Stimulated activated CD8-positive, alpha-beta memory T cell treated with anti-CD3 and anti-CD28 coated beads, Interleukin-7, amount 100 ng/mL, for 24 hours (primary cell): ENCODE measurements at regions not wholly inside any gene's neighbourhood (a gene's known extent, or its start where the extent isn't known, plus 50 kb on each side); places are given as distances from the start of the nearest gene placed in this dataset.
"Not testable (repeated sequence)": the region's sequence is repeated elsewhere in the genome, so short reads cannot be mapped to it uniquely, and the experiment has no call there.

Experiments
- DNase-seq: peaks from one replicate; pipeline ENCODE4 v3.0.0-alpha.2; 2020; ENCODE audit warnings: low read depth

DNA sequence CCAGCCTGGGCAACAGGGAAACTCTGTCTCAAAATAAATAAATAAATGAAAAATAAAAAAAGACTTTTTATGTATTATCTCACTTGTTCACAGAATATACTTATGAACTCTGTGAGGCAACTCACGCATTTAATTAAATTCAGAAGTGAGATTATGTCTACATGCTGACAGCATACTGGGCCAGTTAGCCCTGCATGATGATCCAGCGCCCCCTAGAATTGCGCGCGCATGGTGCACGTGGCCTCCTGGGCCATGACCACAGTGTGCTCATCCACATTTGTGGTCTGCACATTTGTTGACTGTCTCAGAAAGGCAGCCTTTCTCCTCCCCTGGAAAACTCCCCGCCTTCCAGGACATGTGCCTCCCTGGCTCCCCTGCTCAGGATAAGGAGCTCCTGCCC lies 64.8 kb upstream of the METTL9 start:
- DNase-seq, result not testable (repeated sequence)

- not testable (repeated sequence) for DNase-seq
These were observed 64.2 kb upstream of the METTL9 start for GRCh38 chr16:21535201-21535600.

GRCh38 chr16:21536740-21537139 lies 62.6 kb upstream of the METTL9 start:
- DNase-seq, result not testable (repeated sequence)

GRCh38 chr16:21537598-21537997 lies 61.8 kb upstream of the METTL9 start:
- DNase-seq, result not testable (repeated sequence)

DNA sequence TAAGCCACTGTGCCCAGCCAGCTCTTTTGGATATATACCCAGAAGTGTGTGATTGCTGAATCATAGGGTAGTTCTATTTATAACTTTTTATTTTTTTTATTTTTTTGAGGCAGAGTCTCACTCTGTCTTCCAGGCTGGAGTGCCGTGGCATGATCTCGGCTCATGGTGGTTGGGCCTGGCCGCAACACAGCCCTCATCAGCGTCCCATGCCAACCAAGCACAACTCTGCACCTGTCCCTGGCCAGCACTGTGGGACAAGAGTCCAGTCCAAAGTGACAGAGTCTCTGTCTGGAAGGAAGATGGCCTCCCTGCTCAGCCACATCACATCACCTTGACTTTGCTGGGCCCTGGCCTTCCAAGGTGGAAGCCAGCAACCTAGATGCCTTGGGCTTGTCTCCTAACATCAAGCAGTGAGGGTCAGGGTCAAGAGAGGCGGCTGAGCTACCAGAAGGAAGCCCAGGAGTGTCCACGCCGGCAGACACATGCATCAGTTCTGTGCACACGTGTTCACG lies 60.2 kb upstream of the METTL9 start:
- DNase-seq, result not testable (repeated sequence)

DNA sequence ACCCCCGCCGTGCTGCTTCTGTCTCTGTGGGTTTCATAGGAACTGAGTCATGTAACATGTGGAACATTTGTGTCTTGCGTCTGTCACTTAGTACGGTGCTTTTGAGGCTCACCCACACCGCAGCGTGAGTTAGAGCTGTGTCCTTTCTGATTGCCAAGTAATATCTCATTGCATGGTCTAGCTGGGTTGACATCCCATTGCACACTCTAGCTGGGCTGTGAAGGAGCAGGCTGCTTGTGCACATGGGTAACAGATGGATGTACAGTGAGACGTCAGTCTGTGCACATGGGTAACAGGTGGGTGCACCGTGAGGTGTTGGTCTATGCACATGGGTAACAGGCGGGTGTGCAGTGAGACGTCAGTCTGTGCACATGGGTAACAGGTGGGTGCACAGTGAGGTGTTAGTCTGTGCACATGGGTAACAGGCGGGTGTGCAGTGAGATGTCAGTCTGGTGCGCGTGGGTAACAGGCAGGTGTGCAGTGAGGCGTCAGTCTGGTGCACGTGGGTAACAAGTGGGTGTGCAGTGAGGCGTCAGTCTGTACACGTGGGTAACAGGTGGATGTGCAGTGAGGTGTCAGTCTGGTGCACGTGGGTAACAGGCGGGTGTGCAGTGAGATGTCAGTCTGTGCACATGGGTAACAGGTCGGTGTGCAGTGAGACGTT lies 58.5 kb upstream of the METTL9 start:
- peak; percentile 31 for DNase-seq

- DNase-seq, result not testable (repeated sequence)
These were observed 57.7 kb upstream of the METTL9 start for GRCh38 chr16:21541611-21542051.

GRCh38 chr16:21542075-21542474 lies 57.3 kb upstream of the METTL9 start:
- DNase-seq, result not testable (repeated sequence)

DNA sequence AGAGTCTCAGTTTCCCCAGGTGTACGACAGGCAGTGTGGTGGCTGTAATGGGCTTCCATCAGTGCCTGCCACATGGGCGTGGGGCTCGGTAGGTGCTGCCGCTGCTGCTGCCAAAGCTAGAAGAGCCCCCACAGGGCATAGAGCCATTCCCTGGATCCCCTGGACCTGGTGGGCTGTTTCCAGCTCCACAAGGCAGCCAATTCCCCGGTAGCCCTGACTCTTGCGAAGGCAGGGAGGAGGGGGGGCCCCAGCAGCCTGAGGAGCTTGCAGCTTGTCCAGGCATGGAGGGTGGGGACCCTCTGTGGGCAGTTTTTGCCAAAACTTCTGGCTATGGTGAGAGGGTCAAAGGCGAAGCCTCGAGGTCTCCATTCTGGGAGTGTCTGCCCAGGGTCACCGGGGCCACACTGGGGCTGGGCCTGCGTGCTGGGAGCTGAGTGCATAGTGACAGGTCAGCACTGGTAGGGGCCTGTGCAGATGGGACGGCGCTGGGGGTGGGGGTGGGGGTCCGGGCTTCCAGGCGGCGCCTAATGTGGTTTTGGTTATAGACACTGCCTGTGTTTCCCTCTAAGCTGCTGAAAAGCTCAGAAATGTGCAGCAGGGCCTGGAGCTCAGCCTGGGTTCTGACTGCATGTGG lies 56.8 kb upstream of the METTL9 start:
- DNase-seq, result not testable (repeated sequence)

GRCh38 chr16:21543151-21543836 lies 56.1 kb upstream of the METTL9 start:
- not testable (repeated sequence) for DNase-seq

GRCh38 chr16:21545664-21546326 lies 53.6 kb upstream of the METTL9 start:
- not testable (repeated sequence) for DNase-seq

GRCh38 chr16:21549396-21549795 lies 50.0 kb upstream of the METTL9 start:
- not testable (repeated sequence) for DNase-seq
